ENCODE measurements at regions not wholly inside any gene's neighbourhood (a gene's known extent, or its start where the extent isn't known, plus 50 kb on each side); places are given as distances from the start of the nearest gene placed in this dataset.
A peak's percentile ranks its signal among the peaks of the same experiment; 100 is the strongest.
"Not testable (repeated sequence)": the region's sequence is repeated elsewhere in the genome, so short reads cannot be mapped to it uniquely, and the experiment has no call there.

GRCh38 chr14:101627915-101628262 lies 66.6 kb downstream of the DIO3 start:
- H3K27ac Mint-ChIP-seq: no peak overlapping the region

DNA sequence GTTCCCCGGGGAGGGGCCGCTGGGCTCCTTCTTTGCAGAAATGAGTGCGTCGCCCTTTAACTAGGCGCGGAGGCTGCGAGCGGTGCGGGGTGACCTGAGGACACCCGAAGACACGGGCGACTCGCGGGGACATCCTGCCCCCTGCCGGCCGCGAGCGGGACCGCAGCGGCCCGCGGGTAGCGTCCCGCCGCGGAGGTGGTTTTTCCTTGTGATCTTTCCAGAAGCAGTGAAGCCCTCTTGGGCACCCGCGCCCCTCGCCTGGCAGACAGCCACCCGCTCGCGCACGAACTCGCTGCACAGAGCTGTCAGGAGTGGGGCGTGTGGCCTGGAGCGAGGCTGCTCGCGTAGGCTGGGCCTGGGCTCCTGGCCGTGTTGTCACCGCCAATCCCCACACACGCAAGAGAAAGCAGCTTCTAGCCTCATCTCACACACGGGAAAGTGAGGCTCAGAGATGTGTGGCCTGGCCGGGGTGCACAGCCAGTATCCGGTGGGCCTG lies 67.2 kb downstream of the DIO3 start:
- peak; percentile 89 for DNase-seq (ENCODE audit: extremely low spot score, unreplicated experiment)
- no peak overlapping the region for H3K4me3 Mint-ChIP-seq
- H3K9me3 Mint-ChIP-seq: no peaks in the 10 kb centered on the region
- TF ChIP-seq CTCF (conservative IDR thresholded peaks at IDR 0.05): peak; percentile 100
- H3K27me3 Mint-ChIP-seq: peaks cover 14% of the 10 kb centered on the region
- no peaks in the 10 kb centered on the region for H3K36me3 Mint-ChIP-seq
- H3K27ac Mint-ChIP-seq: no peak overlapping the region
- peaks cover 39% of the 10 kb centered on the region for H3K4me1 Mint-ChIP-seq (ENCODE audit: unreplicated experiment)

More at GRCh38 chr14:101627915-101628262, 66.6 kb downstream of the DIO3 start:
- no peak overlapping the region for H3K4me3 Mint-ChIP-seq
- no peak for DNase-seq (ENCODE audit: extremely low spot score, unreplicated experiment)
- no peaks in the 10 kb centered on the region for H3K9me3 Mint-ChIP-seq
- no peak for TF ChIP-seq CTCF (conservative IDR thresholded peaks at IDR 0.05)
- H3K27me3 Mint-ChIP-seq: peaks cover 14% of the 10 kb centered on the region
- H3K36me3 Mint-ChIP-seq: no peaks in the 10 kb centered on the region
- peaks cover 36% of the 10 kb centered on the region for H3K4me1 Mint-ChIP-seq (ENCODE audit: unreplicated experiment)

DNA sequence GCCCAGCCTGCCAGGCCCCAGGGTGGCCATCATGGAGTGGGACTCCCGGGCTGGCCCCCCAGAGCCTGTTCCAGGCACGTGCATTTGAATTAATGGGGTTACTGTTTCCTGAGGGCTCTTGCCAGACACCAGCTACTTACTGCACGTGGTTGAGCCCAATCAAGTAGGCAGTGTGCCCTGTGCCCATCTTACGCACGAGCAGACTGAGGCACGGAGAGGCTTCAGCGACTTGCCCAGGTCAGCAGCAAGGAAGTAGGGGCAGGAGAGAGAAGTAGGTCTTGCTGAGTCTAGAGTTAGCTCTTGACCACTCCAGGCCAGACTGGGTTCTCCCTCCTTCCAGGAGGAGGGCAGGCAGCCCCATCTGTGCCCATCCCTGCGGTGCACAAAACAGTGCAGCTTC lies 67.7 kb downstream of the DIO3 start:
- peaks cover 36% of the 10 kb centered on the region for H3K4me1 Mint-ChIP-seq (ENCODE audit: unreplicated experiment)
- peaks cover 13% of the 10 kb centered on the region for H3K27me3 Mint-ChIP-seq
- H3K9me3 Mint-ChIP-seq: no peaks in the 10 kb centered on the region
- TF ChIP-seq CTCF (conservative IDR thresholded peaks at IDR 0.05): no peak
- no peak overlapping the region for H3K27ac Mint-ChIP-seq
- no peaks in the 10 kb centered on the region for H3K36me3 Mint-ChIP-seq
- no peak for DNase-seq (ENCODE audit: extremely low spot score, unreplicated experiment)
- no peak overlapping the region for H3K4me3 Mint-ChIP-seq

GRCh38 chr14:101630056-101630965 lies 69.0 kb downstream of the DIO3 start:
- H3K9me3 Mint-ChIP-seq: no peaks in the 10 kb centered on the region
- peak overlapping the region; percentile 21 for H3K27ac Mint-ChIP-seq
- peak overlapping the region; percentile 39 for H3K4me3 Mint-ChIP-seq
- no peak for DNase-seq (ENCODE audit: extremely low spot score, unreplicated experiment)
- H3K4me1 Mint-ChIP-seq (ENCODE audit: unreplicated experiment): peaks cover 30% of the 10 kb centered on the region
- no peaks in the 10 kb centered on the region for H3K36me3 Mint-ChIP-seq
- peaks cover 10% of the 10 kb centered on the region for H3K27me3 Mint-ChIP-seq
- no peak for TF ChIP-seq CTCF (conservative IDR thresholded peaks at IDR 0.05)

- no peaks in the 10 kb centered on the region for H3K36me3 Mint-ChIP-seq
- peaks cover 9% of the 10 kb centered on the region for H3K27me3 Mint-ChIP-seq
- no peak overlapping the region for H3K4me3 Mint-ChIP-seq
- H3K4me1 Mint-ChIP-seq (ENCODE audit: unreplicated experiment): peaks cover 30% of the 10 kb centered on the region
- no peak for TF ChIP-seq CTCF (conservative IDR thresholded peaks at IDR 0.05)
- no peaks in the 10 kb centered on the region for H3K9me3 Mint-ChIP-seq
- no peak for DNase-seq (ENCODE audit: extremely low spot score, unreplicated experiment)
- H3K27ac Mint-ChIP-seq: no peak overlapping the region
Measured at GRCh38 chr14:101631199-101631598, 69.9 kb downstream of the DIO3 start.

DNA sequence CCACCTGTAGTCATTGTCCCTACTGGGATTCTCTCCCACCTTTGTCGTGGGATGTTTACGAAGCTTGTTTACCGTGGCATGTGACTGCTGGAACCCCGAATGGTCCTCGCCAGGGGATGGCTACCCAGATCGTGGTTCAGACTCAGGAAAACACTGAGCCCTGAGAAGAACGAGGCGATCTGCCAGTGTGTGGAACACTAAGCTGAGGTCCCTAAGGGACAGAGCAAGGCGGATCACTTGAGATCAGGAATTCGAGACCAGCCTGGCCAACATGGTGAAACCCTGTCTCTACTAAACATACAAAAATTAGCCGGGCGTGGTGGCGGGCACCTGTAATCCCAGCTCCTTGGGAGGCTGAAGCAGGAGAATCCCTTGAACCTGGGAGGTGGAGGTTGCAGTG lies 70.7 kb downstream of the DIO3 start:
- not testable (repeated sequence) for H3K27me3 Mint-ChIP-seq; H3K27ac Mint-ChIP-seq; H3K9me3 Mint-ChIP-seq; H3K36me3 Mint-ChIP-seq; DNase-seq (ENCODE audit: extremely low spot score, unreplicated experiment); H3K4me3 Mint-ChIP-seq
- H3K4me1 Mint-ChIP-seq (ENCODE audit: unreplicated experiment): peaks cover 30% of the 10 kb centered on the region
